GM12878 (cell line): ENCODE measurements at regions not wholly inside any gene's neighbourhood (a gene's known extent, or its start where the extent isn't known, plus 50 kb on each side); places are given as distances from the start of the nearest gene placed in this dataset.

Experiments used
- ATAC-seq: fragments of 200-7000 bp; cut with Tn5 transposase; 3 replicates; pipeline ENCODE4 v1.9.1; 2020; ENCODE audit warnings: mild to moderate bottlenecking, moderate library complexity
- BruUV-seq: library from RNA; stranded (reverse); fragments of 400-500 nt; replicated peaks from 2 replicates; lab custom pipeline; 2021; lab: Mats Ljungman, UMichigan
- CTCF ChIA-PET: fragments of 300-600 bp; sonication (Branson Sonifier 250); formaldehyde crosslinking; extraction: SDS; loops from one replicate; lab custom pipeline; 2021; ENCODE audit warnings: inconsistent platforms; lab: Yijun Ruan, JAX
- POLR2A ChIA-PET: fragments of 350-600 bp; formaldehyde crosslinking; extraction: SDS; loops from one replicate; lab custom pipeline; 2021; ENCODE audit warnings: inconsistent platforms; lab: Charles Lee
- RAD21 ChIA-PET: fragments of 300-600 bp; sonication (Branson Sonifier 250); formaldehyde crosslinking; loops from one replicate; lab custom pipeline; 2023; ENCODE audit warnings: antibody characterized with exemption; ENCODE audit not compliant: unreplicated experiment; lab: Charles Lee
- SMC1A ChIA-PET: fragments of 300-600 bp; sonication (Branson Sonifier 250); formaldehyde crosslinking; loops from one replicate; lab custom pipeline; 2023; ENCODE audit not compliant: unreplicated experiment, uncharacterized antibody; lab: Charles Lee
- DNase-seq: peaks from one replicate; pipeline ENCODE4 v3.0.0-alpha.2; 2011; ENCODE audit warnings: low read depth, low spot score
- FAIRE-seq: peaks from 3 replicates; lab custom pipeline; 2011; peaks lifted over from hg19 to GRCh38; lab: Jason Lieb, UNC
- H2AFZ ChIP-seq: 2 replicates; pipeline ENCODE4 v1.6.0; 2011; ENCODE audit warnings: low read depth, low read length, control low read depth; ENCODE audit not compliant: control insufficient read depth
- H3K27ac ChIP-seq: 2 replicates; pipeline ENCODE4 v1.5.1; 2011; ENCODE audit warnings: control low read depth; ENCODE audit not compliant: control insufficient read depth, insufficient read depth
- H3K27me3 ChIP-seq, 2 experiments: replicated peaks in 1 of 2; 2 replicates each; pipeline versions ENCODE4 v1.6.0 to v1.6.1; 2011; ENCODE audit warnings: low read length in 1 of 2; ENCODE audit not compliant: control insufficient read depth in 2 of 2, insufficient read depth in 2 of 2
- H3K36me3 ChIP-seq, 2 experiments: 2 replicates each; pipeline ENCODE4 v1.5.1; 2011; ENCODE audit warnings: low read length in 1 of 2; ENCODE audit not compliant: control insufficient read depth in 2 of 2, insufficient read depth in 2 of 2
- H3K4me1 ChIP-seq: 2 replicates; pipeline ENCODE4 v1.6.1; 2011; ENCODE audit warnings: mild to moderate bottlenecking, low read length, moderate library complexity, mixed read lengths; ENCODE audit not compliant: control insufficient read depth, insufficient read depth
- H3K4me2 ChIP-seq: 2 replicates; pipeline ENCODE4 v1.6.0; 2011; ENCODE audit warnings: control low read depth; ENCODE audit not compliant: control insufficient read depth, insufficient read depth
- H3K4me3 ChIP-seq: fragments of 200-600 bp; sonication (generic); 2 replicates; pipeline ENCODE4 v1.5.1; 2016
- H3K79me2 ChIP-seq: 2 replicates; pipeline ENCODE4 v1.6.0; 2011; ENCODE audit warnings: low read length; ENCODE audit not compliant: control insufficient read depth, insufficient read depth
- H3K9ac ChIP-seq: 2 replicates; pipeline ENCODE4 v1.8.0; 2011; ENCODE audit warnings: low read length, control low read depth, mixed read lengths; ENCODE audit not compliant: control insufficient read depth, insufficient read depth
- H3K9me3 ChIP-seq: replicated peaks from 3 replicates; pipeline ENCODE4 v1.5.1; 2011; ENCODE audit warnings: mild to moderate bottlenecking, low read length; ENCODE audit not compliant: control insufficient read depth, insufficient read depth
- H4K20me1 ChIP-seq: 2 replicates; pipeline ENCODE4 v1.6.0; 2011; ENCODE audit not compliant: control insufficient read depth, insufficient read depth
- ATF7 ChIP-seq: fragments of 450-650 bp; IDR thresholded peaks from 2 replicates; pipeline ENCODE4 v1.6.1; 2016; ENCODE audit warnings: low read depth, mild to moderate bottlenecking
- BHLHE40 ChIP-seq, 2 experiments: fragments of 450-650 bp in 1 of 2; IDR thresholded peaks; 2 replicates each; pipeline ENCODE4 v1.6.1; 2011 to 2017; ENCODE audit warnings: low read depth in 2 of 2, borderline replicate concordance in 1 of 2, improper control_type of control experiment in 1 of 2, low read length in 1 of 2, mild to moderate bottlenecking in 1 of 2
- CREB1 ChIP-seq: IDR thresholded peaks from 2 replicates; pipeline ENCODE4 v1.6.1; 2012; ENCODE audit warnings: low read depth, mild to moderate bottlenecking, inconsistent platforms
- CREM ChIP-seq: IDR thresholded peaks from 2 replicates; pipeline ENCODE4 v1.6.1; 2014; ENCODE audit warnings: antibody characterized with exemption, low read depth
- IRF4 ChIP-seq: IDR thresholded peaks from 2 replicates; pipeline ENCODE4 v1.6.1; 2011; ENCODE audit warnings: low read depth, low read length
- LARP7 ChIP-seq: fragments of 450-650 bp; IDR thresholded peaks from 2 replicates; pipeline ENCODE4 v1.6.1; 2017; ENCODE audit warnings: mild to moderate bottlenecking
- MTA2 ChIP-seq: fragments of 450-650 bp; IDR thresholded peaks from 2 replicates; pipeline ENCODE4 v1.6.1; 2016; ENCODE audit warnings: low read depth, mild to moderate bottlenecking, moderate library complexity
- NFYB ChIP-seq: IDR thresholded peaks from 2 replicates; pipeline ENCODE4 v1.6.1; 2011; ENCODE audit warnings: low read depth, mild to moderate bottlenecking, low read length, improper control_type of control experiment, moderate library complexity; ENCODE audit not compliant: insufficient read depth
- NKRF ChIP-seq: fragments of 450-650 bp; conservative IDR thresholded peaks from 2 replicates; pipeline ENCODE4 v1.6.1; 2017; ENCODE audit warnings: mild to moderate bottlenecking, moderate library complexity
- NR2C2 ChIP-seq: IDR thresholded peaks from 2 replicates; pipeline ENCODE4 v1.6.1; 2011; ENCODE audit warnings: borderline replicate concordance, low read depth; ENCODE audit not compliant: control insufficient read depth, insufficient read length
- NRF1 ChIP-seq: conservative IDR thresholded peaks from 2 replicates; pipeline ENCODE4 v1.6.1; 2011; ENCODE audit warnings: mild to moderate bottlenecking, low read depth, low read length, improper control_type of control experiment
- PAX8 ChIP-seq: fragments of 450-650 bp; IDR thresholded peaks from 2 replicates; pipeline ENCODE4 v1.6.1; 2017; ENCODE audit warnings: mild to moderate bottlenecking, moderate library complexity
- RBBP5 ChIP-seq: fragments of 200-600 bp; sonication (generic); conservative IDR thresholded peaks from 2 replicates; pipeline ENCODE4 v1.6.1; 2016
- RUNX3 ChIP-seq: IDR thresholded peaks from 2 replicates; pipeline ENCODE4 v1.6.1; 2012; ENCODE audit warnings: low read length, inconsistent platforms
- SIN3A ChIP-seq: IDR thresholded peaks from 2 replicates; pipeline ENCODE4 v1.6.1; 2012; ENCODE audit warnings: low read depth, low read length, improper control_type of control experiment
- SMAD5 ChIP-seq: IDR thresholded peaks from 2 replicates; pipeline ENCODE4 v1.6.1; 2016; ENCODE audit warnings: antibody characterized with exemption, low read depth
- SREBF1 ChIP-seq: IDR thresholded peaks from 2 replicates; pipeline ENCODE4 v1.6.1; 2012; ENCODE audit warnings: mild to moderate bottlenecking, low read length
- TCF12 ChIP-seq: IDR thresholded peaks from 2 replicates; pipeline ENCODE4 v1.6.1; 2011; ENCODE audit warnings: low read depth, mild to moderate bottlenecking, low read length
- ZNF274 ChIP-seq: IDR thresholded peaks from one replicate; pipeline ENCODE4 v1.8.0; 2011; ENCODE audit not compliant: insufficient read length, insufficient read depth
- WGBS: methylation state at CpG from one replicate; pipeline ENCODE4 v1.1.6; 2016; ENCODE audit warnings: low lambda C conversion rate; ENCODE audit not compliant: insufficient replicate concordance, insufficient coverage; ENCODE audit errors: missing lambda C conversion rate; 5-methylcytosine and 5-hydroxymethylcytosine counted together
- in situ Hi-C: fragments of 300-500 bp; cut with MboI; formaldehyde crosslinking; loops from 9 replicates; pipeline ENCODE4 v1.14.3; 2018; ENCODE audit warnings: mixed read lengths
- intact Hi-C: fragments of 100-400 bp; cut with micrococcal nuclease; formaldehyde crosslinking; loops from one replicate; pipeline ENCODE4 v1.14.2; 2022; ENCODE audit not compliant: unreplicated experiment
- TF ChIP-seq, protein P1 (sequence below): fragments of 450-650 bp; IDR thresholded peaks from 2 replicates; pipeline ENCODE4 v1.6.1; 2018; ENCODE audit warnings: mild to moderate bottlenecking, low read depth, moderate library complexity; ENCODE audit not compliant: partially characterized antibody

DNA sequence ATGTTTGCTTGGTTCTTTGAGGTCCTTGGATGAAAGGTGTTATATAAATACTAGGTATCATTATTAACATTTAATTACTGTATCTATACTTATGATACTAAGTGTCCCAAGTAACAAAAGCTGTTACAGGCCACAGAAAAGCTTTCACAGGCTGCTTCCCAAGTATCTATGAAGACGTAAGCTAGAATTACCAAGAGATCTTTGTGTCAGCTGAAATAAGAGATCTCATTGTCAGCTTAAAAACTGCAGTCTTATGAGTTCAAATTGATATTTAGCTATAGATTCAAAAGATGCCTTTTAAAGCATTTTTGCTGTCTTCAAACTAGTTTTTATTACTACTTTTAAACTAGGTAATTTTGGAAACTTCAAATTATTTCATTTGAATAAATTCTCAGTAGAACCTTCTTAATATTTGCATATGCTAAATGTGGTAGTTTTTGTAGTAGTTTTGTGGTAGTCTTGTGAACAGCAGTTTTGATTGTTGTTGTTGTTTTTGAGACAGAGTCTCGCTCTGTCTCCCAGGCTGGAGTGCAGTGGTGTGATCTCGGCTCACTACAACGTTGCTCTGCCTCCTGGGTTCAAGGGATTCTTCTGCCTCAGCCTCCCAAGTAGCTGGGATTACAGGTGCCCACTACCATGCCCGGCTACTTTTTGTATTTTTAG, 170.0 kb upstream of the RPL34 start (continued):
- TF ChIP-seq NR2C2 = no peak
- TF ChIP-seq ATF7 = no peak
- TF ChIP-seq SMAD5 = no peak
- TF ChIP-seq CREM = no peak
- TF ChIP-seq LARP7 = no peak
- TF ChIP-seq NKRF = no peak

- no peak overlapping the region for H3K27ac ChIP-seq
- H4K20me1 ChIP-seq = no peaks in the 10 kb centered on the region
- no peaks in the 10 kb centered on the region for H3K36me3 ChIP-seq
- POLR2A ChIA-PET = no interaction called here
- no peak overlapping the region for H3K4me2 ChIP-seq
- SMC1A ChIA-PET = interaction anchor here (1.2 kb wide), 1 partner anchor 53 kb away, joined by 3 read pairs; no protein-coding TSS in a partner anchor
- H3K27me3 ChIP-seq = no peaks in the 10 kb centered on the region
- BruUV-seq = no TSS peak
- H3K9me3 ChIP-seq = no peaks in the 10 kb centered on the region
- H3K4me3 ChIP-seq = no peak overlapping the region
- no peak for DNase-seq
- H3K79me2 ChIP-seq = no peaks in the 10 kb centered on the region
- H3K4me1 ChIP-seq = no peaks in the 10 kb centered on the region
- CTCF ChIA-PET = no interaction called here
- FAIRE-seq = no peak
- H2AFZ ChIP-seq = no peak overlapping the region
- RAD21 ChIA-PET = interaction anchor here (1.1 kb wide), 1 partner anchor 396 kb away, joined by 3 read pairs; no protein-coding TSS in a partner anchor
- in situ Hi-C loops = no loop called here
- no peak for TF ChIP-seq IRF4
- TF ChIP-seq SREBF1 = no peak
- no peak for TF ChIP-seq RBBP5
- TF ChIP-seq RUNX3 = no peak
- TF ChIP-seq, protein P1, sequence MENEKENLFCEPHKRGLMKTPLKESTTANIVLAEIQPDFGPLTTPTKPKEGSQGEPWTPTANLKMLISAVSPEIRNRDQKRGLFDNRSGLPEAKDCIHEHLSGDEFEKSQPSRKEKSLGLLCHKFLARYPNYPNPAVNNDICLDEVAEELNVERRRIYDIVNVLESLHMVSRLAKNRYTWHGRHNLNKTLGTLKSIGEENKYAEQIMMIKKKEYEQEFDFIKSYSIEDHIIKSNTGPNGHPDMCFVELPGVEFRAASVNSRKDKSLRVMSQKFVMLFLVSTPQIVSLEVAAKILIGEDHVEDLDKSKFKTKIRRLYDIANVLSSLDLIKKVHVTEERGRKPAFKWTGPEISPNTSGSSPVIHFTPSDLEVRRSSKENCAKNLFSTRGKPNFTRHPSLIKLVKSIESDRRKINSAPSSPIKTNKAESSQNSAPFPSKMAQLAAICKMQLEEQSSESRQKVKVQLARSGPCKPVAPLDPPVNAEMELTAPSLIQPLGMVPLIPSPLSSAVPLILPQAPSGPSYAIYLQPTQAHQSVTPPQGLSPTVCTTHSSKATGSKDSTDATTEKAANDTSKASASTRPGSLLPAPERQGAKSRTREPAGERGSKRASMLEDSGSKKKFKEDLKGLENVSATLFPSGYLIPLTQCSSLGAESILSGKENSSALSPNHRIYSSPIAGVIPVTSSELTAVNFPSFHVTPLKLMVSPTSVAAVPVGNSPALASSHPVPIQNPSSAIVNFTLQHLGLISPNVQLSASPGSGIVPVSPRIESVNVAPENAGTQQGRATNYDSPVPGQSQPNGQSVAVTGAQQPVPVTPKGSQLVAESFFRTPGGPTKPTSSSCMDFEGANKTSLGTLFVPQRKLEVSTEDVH = no peak
- no peak for TF ChIP-seq SIN3A
- TF ChIP-seq PAX8 = no peak
- TF ChIP-seq ZNF274 = no peak
- TF ChIP-seq NFYB = no peak
- no peak for TF ChIP-seq MTA2
- TF ChIP-seq CREB1 = no peak
- TF ChIP-seq NRF1 = no peak
- TF ChIP-seq BHLHE40 (IDR thresholded peaks at IDR 0.05; ENCODE audit: borderline replicate concordance in 1 of 2, low read depth in 2 of 2, low read length in 1 of 2) = no peak
- no peak for TF ChIP-seq TCF12
- TF ChIP-seq, all 136 proteins: peak for 0
- intact Hi-C loops = no loop called here
- ATAC-seq = no peak
- H3K9ac ChIP-seq = no peak overlapping the region
- WGBS = 46% methylated on average over 1 of the region's 1 CpG
These were observed 171.2 kb upstream of the RPL34 start for GRCh38 chr4:108449129-108449528.
